PC-3 (cell line): ENCODE measurements at regions not wholly inside any gene's neighbourhood (a gene's known extent, or its start where the extent isn't known, plus 50 kb on each side); places are given as distances from the start of the nearest gene placed in this dataset.

ENCODE experiments used
- ATAC-seq: fragments of 200-7000 bp; cut with Tn5 transposase; 2 replicates; pipeline ENCODE4 v1.9.1; 2020; ENCODE audit warnings: mild to moderate bottlenecking, moderate library complexity
- BruUV-seq: library from RNA; stranded (reverse); fragments of 400-500 nt; replicated peaks from 2 replicates; lab custom pipeline; 2021; lab: Mats Ljungman, UMichigan
- CTCF ChIA-PET: fragments of 300-600 bp; sonication (Branson Sonifier 250); formaldehyde crosslinking; loops from one replicate; lab custom pipeline; 2022; ENCODE audit warnings: antibody characterized with exemption; lab: Charles Lee
- POLR2A ChIA-PET: fragments of 300-600 bp; sonication (Branson Sonifier 250); formaldehyde crosslinking; loops from one replicate; lab custom pipeline; 2022; ENCODE audit warnings: antibody characterized with exemption; ENCODE audit not compliant: unreplicated experiment; lab: Charles Lee
- DNase-seq: peaks from one replicate; pipeline ENCODE4 v3.0.0-alpha.2; 2015
- H2AFZ ChIP-seq: fragments of 300-600 bp; sonication (generic); 2 replicates; pipeline ENCODE4 v1.6.0; 2016; ENCODE audit warnings: antibody characterized with exemption, low read length
- H3F3A ChIP-seq: fragments of 300-600 bp; sonication (generic); one replicate; pipeline ENCODE4 v1.6.0; 2017; ENCODE audit warnings: antibody characterized with exemption, low read length, control low read depth, mild to moderate bottlenecking; ENCODE audit not compliant: unreplicated experiment
- H3K27ac ChIP-seq: fragments of 300-600 bp; sonication (generic); 2 replicates; pipeline ENCODE4 v1.5.1; 2016; ENCODE audit warnings: mild to moderate bottlenecking, low read length
- H3K27me3 ChIP-seq: fragments of 300-600 bp; sonication (generic); 2 replicates; pipeline ENCODE4 v1.6.1; 2016; ENCODE audit warnings: low read length, mixed read lengths
- H3K36me3 ChIP-seq: fragments of 300-600 bp; sonication (generic); 2 replicates; pipeline ENCODE4 v1.6.1; 2016; ENCODE audit warnings: low read depth, mixed run types, low read length, mixed read lengths
- H3K4me1 ChIP-seq: fragments of 300-600 bp; sonication (generic); 2 replicates; pipeline ENCODE4 v1.5.1; 2016; ENCODE audit warnings: low read length; ENCODE audit not compliant: insufficient read depth
- H3K4me2 ChIP-seq: fragments of 300-600 bp; sonication (generic); 2 replicates; pipeline ENCODE4 v1.6.0; 2016; ENCODE audit warnings: low read length
- H3K4me3 ChIP-seq: fragments of 300-600 bp; sonication (generic); 2 replicates; pipeline ENCODE4 v1.5.1; 2016; ENCODE audit warnings: mild to moderate bottlenecking, low read length, mixed read lengths
- H3K79me2 ChIP-seq: fragments of 300-600 bp; sonication (generic); 2 replicates; pipeline ENCODE4 v1.6.1; 2017; ENCODE audit warnings: low read length, mixed read lengths
- H3K9ac ChIP-seq: fragments of 300-600 bp; sonication (generic); 2 replicates; pipeline ENCODE4 v1.6.0; 2016; ENCODE audit warnings: mild to moderate bottlenecking, low read length
- H3K9me2 ChIP-seq: fragments of 300-600 bp; sonication (generic); replicated peaks from 2 replicates; pipeline ENCODE4 v1.6.1; 2016; ENCODE audit warnings: mixed run types, low read length, mixed read lengths
- H3K9me3 ChIP-seq: fragments of 300-600 bp; sonication (generic); 2 replicates; pipeline ENCODE4 v1.6.1; 2016; ENCODE audit warnings: low read length, mixed read lengths
- H4K20me1 ChIP-seq: fragments of 300-600 bp; sonication (generic); 2 replicates; pipeline ENCODE4 v1.6.1; 2016; ENCODE audit warnings: low read length, mixed read lengths
- CTCF ChIP-seq: fragments of 300-600 bp; sonication (generic); conservative IDR thresholded peaks from 2 replicates; pipeline ENCODE4 v1.5.1; 2017; ENCODE audit warnings: antibody characterized with exemption, low read depth, mild to moderate bottlenecking, low read length
- EZH2 ChIP-seq: fragments of 300-600 bp; sonication (generic); IDR thresholded peaks from one replicate; pipeline ENCODE4 v1.6.1; 2017; ENCODE audit warnings: antibody characterized with exemption, mild to moderate bottlenecking, low read length; ENCODE audit not compliant: unreplicated experiment
- EZH2phosphoT487 ChIP-seq: fragments of 300-600 bp; sonication (generic); IDR thresholded peaks from 2 replicates; pipeline ENCODE4 v1.6.1; 2018; ENCODE audit warnings: mild to moderate bottlenecking, antibody characterized with exemption, low read length, borderline replicate concordance
- intact Hi-C: fragments of 100-400 bp; cut with micrococcal nuclease; formaldehyde crosslinking; loops from 2 replicates; pipeline ENCODE4 v1.9.0; 2023

- H3K9me2 ChIP-seq, result no peaks in the 10 kb centered on the region
- H3K4me1 ChIP-seq, result peaks cover 6% of the 10 kb centered on the region; the same call in 1 of the 2 replicates
- POLR2A ChIA-PET, result no interaction called here
- BruUV-seq, result no TSS peak
- CTCF ChIA-PET, result no interaction called here
- H2AFZ ChIP-seq, result no peak overlapping the region
- H3K36me3 ChIP-seq, result no peaks in the 10 kb centered on the region
- H3F3A ChIP-seq, result no peaks in the 10 kb centered on the region
- ATAC-seq (no peak), DNase-seq (no peak)
- peaks cover 36% of the 10 kb centered on the region for H3K27me3 ChIP-seq
- H3K4me3 ChIP-seq, result no peak overlapping the region
- H3K27ac ChIP-seq, result no peak overlapping the region
- H4K20me1 ChIP-seq, result no peaks in the 10 kb centered on the region
- TF ChIP-seq EZH2 (no peak), CTCF (no peak), EZH2phosphoT487 (no peak)
- no peaks in the 10 kb centered on the region for H3K79me2 ChIP-seq
- no peaks in the 10 kb centered on the region for H3K9me3 ChIP-seq
- H3K9ac ChIP-seq, result no peak overlapping the region
- no peak overlapping the region for H3K4me2 ChIP-seq
- intact Hi-C loops, result no loop called here
These were observed 81.3 kb upstream of the EPB41L3 start for GRCh38 chr18:5625076-5625475.

DNA sequence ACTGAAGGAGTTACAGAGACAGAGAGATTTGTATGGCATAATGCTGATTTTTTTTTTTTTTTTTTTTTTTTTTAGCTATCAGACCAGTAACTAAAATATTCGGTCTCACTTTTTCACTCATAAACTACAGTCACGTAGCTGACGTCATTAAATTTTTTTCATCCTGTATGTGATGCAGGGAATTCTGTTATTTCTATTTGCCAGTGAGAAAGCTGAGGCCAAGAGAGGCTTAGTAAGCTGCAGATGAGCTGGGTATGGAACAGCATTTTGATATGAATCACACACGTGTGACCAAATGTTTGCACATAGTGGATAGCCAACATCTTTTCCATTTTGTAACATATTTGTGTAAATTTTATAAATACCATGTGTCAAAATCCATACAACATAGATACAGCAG is 79.1 kb upstream of the EPB41L3 start:
- no TSS peak for BruUV-seq
- H3K27me3 ChIP-seq, result peaks cover 16% of the 10 kb centered on the region
- no peaks in the 10 kb centered on the region for H3K36me3 ChIP-seq
- ChIA-PET POLR2A (no interaction called here), CTCF (no interaction called here)
- DNase-seq, result no peak
- no peaks in the 10 kb centered on the region for H3F3A ChIP-seq
- H2AFZ ChIP-seq, result no peak overlapping the region
- no peak overlapping the region for H3K27ac ChIP-seq
- H3K4me1 ChIP-seq, result no peaks in the 10 kb centered on the region
- TF ChIP-seq EZH2 (no peak), EZH2phosphoT487 (no peak), CTCF (no peak)
- ATAC-seq, result no peak
- intact Hi-C loops, result no loop called here
- no peaks in the 10 kb centered on the region for H3K9me3 ChIP-seq
- H3K9me2 ChIP-seq, result no peaks in the 10 kb centered on the region
- H3K4me3 ChIP-seq, result no peak overlapping the region
- no peaks in the 10 kb centered on the region for H4K20me1 ChIP-seq
- no peaks in the 10 kb centered on the region for H3K79me2 ChIP-seq
- H3K4me2 ChIP-seq, result no peak overlapping the region
- H3K9ac ChIP-seq, result no peak overlapping the region

- Histone ChIP-seq H3K4me3 (no peak overlapping the region), H3K36me3 (no peaks in the 10 kb centered on the region), H4K20me1 (no peaks in the 10 kb centered on the region), H3K9me3 (no peaks in the 10 kb centered on the region), H3K4me2 (no peak overlapping the region), H3K9ac (no peak overlapping the region), H3K79me2 (no peaks in the 10 kb centered on the region), H3K27me3 (no peaks in the 10 kb centered on the region), H3K27ac (no peak overlapping the region), H3K4me1 (no peaks in the 10 kb centered on the region), H3F3A (no peaks in the 10 kb centered on the region), H3K9me2 (no peaks in the 10 kb centered on the region), H2AFZ (no peak overlapping the region)
- TF ChIP-seq EZH2, result no peak
- no peak for TF ChIP-seq EZH2phosphoT487
- no peak for TF ChIP-seq CTCF
- ChIA-PET POLR2A (no interaction called here), CTCF (no interaction called here)
- BruUV-seq, result no TSS peak
- no peak for ATAC-seq
- DNase-seq, result no peak
- intact Hi-C loops, result no loop called here
These were observed 76.5 kb upstream of the EPB41L3 start for GRCh38 chr18:5620289-5620688.
